Stimulated activated CD4-positive, alpha-beta T cell treated with anti-CD3 and anti-CD28 coated beads, Interleukin-4, amount 100 ng/mL, for 4 hours (primary cell): ENCODE measurements at regions not wholly inside any gene's neighbourhood (a gene's known extent, or its start where the extent isn't known, plus 50 kb on each side); places are given as distances from the start of the nearest gene placed in this dataset.

ENCODE experiments used
- DNase-seq, 2 experiments: peaks; one replicate each; pipeline ENCODE4 v3.0.0-alpha.2; 2020

DNA sequence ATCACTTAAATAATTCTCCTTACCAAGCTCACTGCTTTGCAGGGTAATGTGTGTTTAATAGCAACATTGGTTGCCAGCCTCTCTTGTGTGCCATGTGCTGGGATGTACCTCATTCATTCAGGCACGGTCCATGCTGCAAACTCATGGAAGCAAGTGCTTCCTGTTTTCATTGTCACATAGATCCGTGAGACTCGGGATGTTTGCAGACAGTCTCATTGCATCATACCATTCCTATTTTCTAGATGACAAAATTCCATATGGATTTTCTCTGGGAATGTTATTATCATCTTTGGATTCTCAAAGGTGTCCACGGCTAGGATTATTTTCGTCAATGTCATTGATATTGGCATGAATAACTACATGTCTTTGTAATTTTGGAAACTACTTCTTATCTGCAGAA is 60.0 kb upstream of the HDAC4 start:
- no peak for DNase-seq

DNA sequence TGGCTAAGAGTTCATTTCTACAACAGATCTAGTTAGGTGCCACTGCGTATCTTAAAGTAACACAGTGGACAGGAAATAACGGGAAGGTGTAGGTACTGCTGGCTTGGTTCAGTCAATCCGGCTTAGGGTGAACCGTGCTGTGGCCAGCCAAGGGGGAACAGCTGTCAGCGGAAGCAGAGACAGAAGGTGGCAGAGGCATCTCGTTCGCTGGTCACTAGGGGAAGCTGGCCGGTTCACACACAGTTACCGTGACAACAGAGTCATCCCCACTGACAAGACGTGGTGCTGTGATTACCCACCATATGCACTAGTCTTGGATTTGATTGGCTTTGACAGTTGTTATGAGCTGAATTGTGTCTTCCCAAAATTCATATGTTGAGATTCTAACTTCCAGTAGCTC is 58.8 kb upstream of the HDAC4 start:
- no peak for DNase-seq

DNA sequence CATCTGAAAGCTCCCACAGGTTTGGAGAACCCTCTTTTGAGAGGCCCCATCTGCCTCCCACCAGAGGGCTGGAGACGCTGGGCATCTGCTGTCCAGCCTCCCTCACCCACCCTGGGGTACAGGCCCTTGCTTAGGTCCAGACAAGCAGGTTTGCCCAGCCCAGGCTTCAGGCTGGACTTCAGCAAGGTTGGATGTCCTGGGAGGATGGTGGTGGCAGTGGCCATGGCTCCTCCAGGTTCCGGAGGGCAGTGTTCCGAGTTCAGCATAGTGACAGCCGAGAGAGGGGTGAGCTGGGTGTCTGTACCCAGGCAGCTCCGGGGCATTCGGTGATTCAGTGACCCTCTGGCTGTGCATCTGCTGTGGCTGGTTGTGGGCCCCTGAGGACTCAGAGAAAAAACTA is 58.2 kb upstream of the HDAC4 start:
- no peak for DNase-seq

DNA sequence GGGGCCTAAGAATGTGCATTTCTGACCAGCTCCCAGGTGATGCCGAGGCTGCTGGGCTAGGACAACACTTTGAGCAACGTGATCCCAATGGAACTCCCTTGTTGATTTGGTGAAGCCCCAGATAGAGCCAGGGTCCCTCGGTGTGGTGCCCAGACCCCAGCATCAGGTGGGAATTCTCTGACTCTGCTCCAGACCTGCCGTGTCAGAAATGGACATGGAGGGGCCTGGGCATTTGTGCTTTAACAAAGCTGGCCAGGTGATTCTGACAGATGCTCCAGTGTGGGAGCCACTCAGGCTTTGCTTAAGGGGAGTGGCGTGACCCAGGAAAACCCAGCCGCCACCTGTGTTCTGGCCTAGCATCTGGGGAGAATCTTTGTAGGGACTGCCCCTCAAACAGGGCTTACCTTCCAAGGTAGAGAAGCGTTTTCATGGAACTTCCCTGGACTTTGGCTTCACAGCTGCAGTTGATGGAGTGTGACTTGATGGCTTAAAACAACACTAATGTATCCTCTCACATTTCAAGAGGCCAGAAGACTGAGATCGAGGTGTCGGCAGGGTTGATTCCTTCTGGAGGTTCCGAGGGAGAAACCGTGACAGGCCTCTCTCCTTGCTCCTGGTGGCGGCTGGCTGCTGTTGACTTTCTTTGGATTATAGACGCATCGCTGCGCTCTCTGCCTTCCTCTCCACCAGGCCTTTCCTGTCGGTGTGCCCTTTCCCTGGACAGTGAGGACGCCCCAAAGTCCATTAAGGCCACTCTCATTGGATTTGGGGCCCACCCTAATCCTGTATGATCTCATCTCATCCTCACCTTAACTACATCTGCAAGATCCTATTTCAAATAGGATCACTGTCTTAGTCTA is 57.0 kb upstream of the HDAC4 start:
- no peak for DNase-seq

DNA sequence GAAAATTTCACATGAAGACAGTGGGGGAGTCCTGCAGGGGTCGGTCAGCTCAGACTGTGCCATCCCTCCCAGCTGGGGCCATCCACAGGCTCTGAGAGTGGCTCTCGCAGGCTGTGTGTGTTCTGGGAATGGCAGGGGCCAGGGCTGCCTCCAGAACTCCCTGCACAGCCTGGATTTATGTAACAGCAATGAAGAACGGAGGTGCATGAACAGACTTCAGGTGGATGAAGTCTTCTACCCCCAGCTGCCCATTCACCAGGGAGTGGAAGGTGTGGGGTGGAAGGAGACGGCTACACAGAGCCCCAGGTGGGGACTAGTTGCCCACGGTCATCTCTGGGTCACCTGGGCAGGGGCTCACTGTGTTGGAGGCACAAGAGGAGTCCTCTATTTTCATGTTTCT is 56.1 kb upstream of the HDAC4 start:
- DNase-seq = no peak

DNA sequence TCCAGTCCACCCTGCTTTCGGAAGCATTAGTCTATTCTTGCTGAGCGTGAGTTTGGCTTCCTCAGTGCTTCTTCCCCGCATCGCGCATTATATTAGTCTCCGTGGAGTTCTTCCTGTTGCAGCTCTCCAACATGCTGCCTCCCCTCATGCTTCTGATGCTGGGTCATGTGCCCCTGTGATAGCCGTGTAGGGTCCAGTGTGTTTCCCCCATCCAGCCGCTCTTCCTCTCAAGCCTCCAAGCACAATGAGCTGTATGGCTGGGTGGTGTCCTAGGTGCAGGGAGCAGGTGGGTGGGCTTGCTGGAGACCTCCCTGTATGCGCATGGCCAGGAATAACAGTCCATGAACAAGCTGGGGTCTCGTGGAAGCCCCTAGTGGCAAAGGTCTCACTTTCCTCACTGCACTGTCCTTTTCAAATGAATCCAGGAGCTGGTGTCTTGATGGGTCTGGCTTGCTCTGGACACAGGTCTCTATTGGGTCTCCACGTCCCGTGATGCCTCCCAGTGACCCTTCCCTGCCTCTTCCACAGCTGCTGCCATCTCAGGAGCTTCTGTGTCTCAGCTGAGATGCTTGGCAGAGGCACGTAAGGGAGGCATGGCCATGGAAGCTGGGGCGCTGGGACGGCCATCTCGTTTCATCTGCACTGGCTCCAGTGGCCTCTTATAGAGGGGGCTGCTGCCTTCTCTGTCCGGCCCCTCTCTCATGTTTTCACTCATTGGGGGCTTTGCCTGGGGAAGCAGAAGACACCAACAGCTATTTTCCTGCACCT is 54.8 kb upstream of the HDAC4 start:
- DNase-seq = no peak

DNA sequence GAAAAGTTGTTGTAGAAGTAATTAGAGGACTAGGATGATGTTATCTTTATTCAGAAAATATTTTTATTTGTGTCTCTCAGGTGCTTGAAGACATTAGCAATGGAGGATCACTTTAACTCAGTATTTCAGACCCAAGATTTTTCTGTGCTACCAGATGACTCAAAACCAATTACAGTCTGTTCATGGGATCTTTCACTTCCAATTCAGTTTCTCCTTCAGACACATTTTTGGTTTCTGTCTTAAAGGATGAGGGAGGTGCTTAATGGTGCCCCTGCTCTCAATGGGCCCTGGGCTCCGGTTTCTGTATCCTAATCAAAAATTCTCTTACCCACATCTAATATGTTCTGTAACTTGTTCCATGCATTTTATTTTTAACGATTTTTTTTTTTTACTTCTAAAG is 53.7 kb upstream of the HDAC4 start:
- no peak for DNase-seq
